SH-SY5Y (cell line): ENCODE measurements at regions not wholly inside any gene's neighbourhood (a gene's known extent, or its start where the extent isn't known, plus 50 kb on each side); places are given as distances from the start of the nearest gene placed in this dataset.

Source experiments
- GATA2 ChIP-seq: IDR thresholded peaks from 2 replicates; pipeline ENCODE4 v1.6.1; 2011; ENCODE audit warnings: mild to moderate bottlenecking, low read depth, low read length
- GATA3 ChIP-seq: IDR thresholded peaks from 2 replicates; pipeline ENCODE4 v1.6.1; 2011; ENCODE audit warnings: low read depth, mild to moderate bottlenecking, low read length, moderate library complexity

DNA sequence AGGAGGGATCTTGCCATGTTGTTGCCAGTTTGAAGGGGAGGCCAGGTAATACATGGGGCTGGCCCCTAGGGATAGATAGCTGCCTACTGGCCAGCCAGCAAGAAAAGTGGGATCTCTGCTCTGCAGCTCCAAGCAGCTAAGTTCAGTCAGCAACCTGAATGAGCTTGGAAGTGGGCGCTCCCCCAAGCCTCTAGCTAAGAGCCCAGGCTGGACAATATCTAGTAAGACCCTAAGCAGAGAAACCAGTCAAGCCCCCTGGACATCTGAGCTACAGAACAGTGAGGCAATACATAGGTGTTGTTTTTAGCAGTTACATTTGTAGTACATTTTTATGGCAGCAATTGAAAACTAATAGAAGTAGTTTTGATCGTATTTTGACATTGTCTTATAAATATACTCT lies 409.8 kb upstream of the SMIM21 start:
- TF ChIP-seq GATA3 = no peak
- no peak for TF ChIP-seq GATA2

DNA sequence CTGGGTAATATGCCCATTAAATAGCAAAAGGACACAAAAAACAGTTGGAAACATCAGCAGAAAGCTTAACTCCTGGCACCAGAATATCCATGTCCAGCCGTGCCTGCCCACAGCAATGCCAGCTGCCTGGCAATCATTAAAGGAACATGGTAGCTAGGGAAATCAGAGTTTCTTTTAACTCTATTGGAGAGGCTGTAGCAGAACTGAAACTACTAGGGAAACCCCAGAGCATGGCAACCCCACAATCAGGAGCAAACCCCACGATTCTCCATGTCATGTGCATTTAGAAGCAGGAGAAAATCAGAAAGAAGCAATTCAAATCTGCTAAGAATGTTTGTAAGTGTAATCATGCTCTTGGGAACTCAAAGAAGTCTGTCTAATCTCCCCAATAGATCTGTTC lies 409.0 kb upstream of the SMIM21 start:
- TF ChIP-seq GATA3 (no peak), GATA2 (no peak)

DNA sequence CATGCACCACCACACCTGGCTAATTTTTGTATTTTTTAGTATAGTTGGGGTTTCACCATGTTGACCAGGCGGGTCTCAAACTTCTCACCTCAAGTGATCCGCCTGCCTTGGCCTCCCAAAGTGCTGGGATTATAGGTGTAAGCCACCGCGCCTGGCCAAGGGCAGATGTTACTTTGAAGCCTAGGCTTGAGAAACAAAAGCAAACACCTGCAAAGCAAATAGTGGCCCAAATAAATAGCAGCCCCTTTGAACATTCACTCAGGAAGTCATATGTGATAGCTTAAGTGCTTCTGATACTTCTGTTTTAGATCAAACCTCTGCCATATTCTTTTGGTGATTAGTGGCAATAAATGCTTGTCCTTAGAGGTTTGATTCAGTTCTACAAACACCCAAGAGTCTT lies 404.5 kb upstream of the SMIM21 start:
- no peak for TF ChIP-seq GATA2
- no peak for TF ChIP-seq GATA3

- no peak for TF ChIP-seq GATA3
- no peak for TF ChIP-seq GATA2
Observed at GRCh38 chr18:75830828-75831227, 403.3 kb upstream of the SMIM21 start.

GRCh38 chr18:75829091-75829490 lies 401.6 kb upstream of the SMIM21 start:
- TF ChIP-seq GATA3 (no peak), GATA2 (no peak)

DNA sequence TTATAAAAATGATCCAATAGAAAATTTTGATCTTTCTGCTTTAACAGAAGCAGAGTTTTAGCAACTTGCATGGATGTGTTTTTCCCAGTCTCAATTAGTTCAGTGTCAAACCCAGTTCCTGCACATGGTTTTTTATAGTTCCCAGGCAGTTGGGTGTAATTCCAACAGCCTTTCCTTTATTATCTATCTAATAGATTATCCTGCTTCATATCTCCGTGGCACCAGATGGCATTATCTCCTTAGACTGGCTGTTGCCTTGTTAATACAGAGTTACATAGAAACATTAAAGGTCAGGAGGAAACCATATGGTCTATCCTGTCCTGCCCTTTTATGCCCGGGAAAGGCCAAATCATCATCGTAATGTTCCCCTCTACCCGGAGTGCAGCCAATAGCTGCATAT lies 400.9 kb upstream of the SMIM21 start:
- TF ChIP-seq GATA2 (peak; percentile 80), GATA3 (peak; percentile 91)

- no peak for TF ChIP-seq GATA2
- TF ChIP-seq GATA3 = no peak
Observed at GRCh38 chr18:75827751-75828287, 400.3 kb upstream of the SMIM21 start.

GRCh38 chr18:75824661-75825060 lies 397.2 kb upstream of the SMIM21 start:
- no peak for TF ChIP-seq GATA2

DNA sequence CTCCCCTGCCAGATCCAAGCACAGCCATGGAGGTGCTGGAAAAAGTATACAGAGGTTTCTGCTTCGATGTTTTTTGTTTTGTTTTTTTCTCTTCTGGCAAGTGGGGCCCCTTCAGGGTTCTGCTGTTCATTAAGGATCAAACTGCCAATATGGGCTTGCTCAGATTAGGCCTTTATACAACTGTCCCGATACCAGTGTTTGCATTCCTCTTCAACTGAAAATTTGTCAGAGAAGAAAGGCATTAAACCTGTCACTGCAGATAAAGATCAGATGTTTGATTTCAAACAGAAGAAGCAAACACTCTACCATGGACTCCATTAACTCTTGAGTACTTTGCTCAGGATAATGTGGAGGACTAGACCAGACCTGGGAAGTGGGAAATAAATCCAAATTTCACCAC lies 396.0 kb upstream of the SMIM21 start:
- TF ChIP-seq GATA2 (peak; percentile 92), GATA3 (peak; percentile 91)

DNA sequence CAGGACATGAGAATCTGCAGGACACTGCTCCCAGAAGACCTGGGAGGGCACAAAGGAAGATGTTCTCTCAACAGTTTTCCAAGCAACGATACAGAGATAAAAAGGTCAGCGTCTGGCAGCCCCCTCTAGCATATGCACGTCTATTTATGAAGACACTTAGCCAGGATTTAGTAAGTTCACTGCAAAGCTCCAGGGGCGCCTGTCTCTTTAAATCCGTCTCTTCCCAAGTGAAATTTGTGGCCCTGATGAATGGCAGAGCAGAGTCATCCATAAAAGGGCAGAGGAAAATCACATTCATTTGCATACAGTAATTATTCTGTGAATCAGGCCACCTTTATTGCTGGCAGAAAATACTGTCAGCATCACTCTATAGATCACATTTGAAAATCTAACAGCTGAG lies 390.9 kb upstream of the SMIM21 start:
- TF ChIP-seq GATA3 (no peak), GATA2 (no peak)

GRCh38 chr18:75815767-75816166 lies 388.3 kb upstream of the SMIM21 start:
- TF ChIP-seq GATA3 (no peak), GATA2 (no peak)

DNA sequence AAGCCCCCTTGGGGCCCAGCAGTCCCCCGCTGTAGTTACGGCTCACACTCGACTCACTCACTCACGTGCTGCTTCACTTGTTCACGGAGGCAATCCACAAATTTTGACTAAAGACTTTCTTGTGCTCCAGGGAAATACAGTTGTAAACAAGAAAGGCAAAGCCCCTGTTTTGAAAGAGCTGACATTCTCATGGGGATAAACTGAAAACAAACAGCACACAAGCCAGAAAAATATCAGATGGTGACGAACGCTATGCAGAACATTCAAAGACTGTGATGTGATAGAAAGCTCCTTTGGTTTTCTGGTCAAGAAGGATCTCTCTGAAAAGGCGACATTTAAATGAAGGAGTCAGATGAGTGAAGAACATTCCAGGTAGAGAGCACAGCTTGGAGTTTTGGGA lies 385.3 kb upstream of the SMIM21 start:
- TF ChIP-seq GATA2 (no peak), GATA3 (no peak)

DNA sequence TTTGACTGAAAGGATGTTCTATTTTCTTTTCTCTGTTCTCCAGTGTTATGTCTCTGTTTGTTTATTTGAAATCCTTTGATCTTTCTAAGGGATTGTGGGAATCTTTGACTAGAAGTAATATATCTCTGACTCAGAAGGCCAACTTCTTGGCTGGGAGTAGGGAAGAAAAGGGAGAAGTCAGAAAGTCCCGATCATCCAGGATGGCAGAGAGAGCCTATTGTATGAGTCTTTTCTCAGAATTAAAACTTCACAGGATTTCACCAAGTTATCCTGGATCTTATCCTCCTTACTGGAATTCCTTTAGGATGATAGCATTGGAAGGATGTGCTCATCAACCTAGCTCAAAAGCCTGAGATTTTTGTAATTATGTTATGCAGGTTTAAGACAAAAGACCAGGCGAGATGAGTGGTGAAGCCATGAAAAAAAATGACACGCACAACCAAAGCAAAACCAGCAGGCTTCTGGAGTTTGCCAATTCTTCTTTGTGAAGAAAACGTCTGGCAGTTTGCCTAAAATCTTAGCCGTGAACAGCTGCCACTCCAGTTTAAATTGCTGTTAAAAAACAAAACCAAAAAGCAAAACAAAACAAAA lies 383.6 kb upstream of the SMIM21 start:
- TF ChIP-seq GATA2 (no peak), GATA3 (no peak)

DNA sequence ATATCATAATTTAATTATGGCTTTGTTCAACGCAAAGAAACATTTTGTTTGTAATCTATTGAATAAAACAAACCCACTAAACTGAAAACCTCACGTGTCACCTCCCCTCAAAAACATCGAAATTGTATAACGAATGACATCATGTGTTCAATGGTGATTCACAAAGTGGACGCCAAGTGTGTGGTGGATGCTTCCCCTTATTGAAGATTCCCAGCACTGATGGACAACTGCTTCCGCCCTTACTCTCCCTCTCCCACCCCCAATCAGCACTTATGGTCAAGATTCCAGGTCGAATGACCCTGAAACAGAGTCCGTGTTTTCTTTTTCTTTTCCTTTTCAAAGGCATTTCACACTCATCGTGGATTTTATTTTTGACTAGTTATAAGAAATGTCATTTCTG lies 383.0 kb upstream of the SMIM21 start:
- TF ChIP-seq GATA3 = no peak
- TF ChIP-seq GATA2 = no peak

DNA sequence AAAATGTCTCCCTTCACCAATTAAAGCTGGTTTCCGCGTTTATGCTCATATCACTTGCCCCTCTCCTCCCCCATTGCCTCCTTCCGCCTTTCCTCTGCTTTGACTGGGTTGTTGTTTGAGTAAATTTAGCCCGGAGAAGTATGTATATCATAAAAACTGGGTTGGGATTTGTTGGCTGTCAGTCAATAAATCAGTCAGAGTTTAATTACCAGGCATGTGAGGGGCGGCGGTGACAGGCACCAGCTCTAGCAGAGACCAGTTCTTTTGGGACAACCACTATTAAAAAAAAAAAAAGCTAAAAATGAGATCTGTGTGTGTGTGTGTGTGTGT lies 382.4 kb upstream of the SMIM21 start:
- no peak for TF ChIP-seq GATA3
- no peak for TF ChIP-seq GATA2

DNA sequence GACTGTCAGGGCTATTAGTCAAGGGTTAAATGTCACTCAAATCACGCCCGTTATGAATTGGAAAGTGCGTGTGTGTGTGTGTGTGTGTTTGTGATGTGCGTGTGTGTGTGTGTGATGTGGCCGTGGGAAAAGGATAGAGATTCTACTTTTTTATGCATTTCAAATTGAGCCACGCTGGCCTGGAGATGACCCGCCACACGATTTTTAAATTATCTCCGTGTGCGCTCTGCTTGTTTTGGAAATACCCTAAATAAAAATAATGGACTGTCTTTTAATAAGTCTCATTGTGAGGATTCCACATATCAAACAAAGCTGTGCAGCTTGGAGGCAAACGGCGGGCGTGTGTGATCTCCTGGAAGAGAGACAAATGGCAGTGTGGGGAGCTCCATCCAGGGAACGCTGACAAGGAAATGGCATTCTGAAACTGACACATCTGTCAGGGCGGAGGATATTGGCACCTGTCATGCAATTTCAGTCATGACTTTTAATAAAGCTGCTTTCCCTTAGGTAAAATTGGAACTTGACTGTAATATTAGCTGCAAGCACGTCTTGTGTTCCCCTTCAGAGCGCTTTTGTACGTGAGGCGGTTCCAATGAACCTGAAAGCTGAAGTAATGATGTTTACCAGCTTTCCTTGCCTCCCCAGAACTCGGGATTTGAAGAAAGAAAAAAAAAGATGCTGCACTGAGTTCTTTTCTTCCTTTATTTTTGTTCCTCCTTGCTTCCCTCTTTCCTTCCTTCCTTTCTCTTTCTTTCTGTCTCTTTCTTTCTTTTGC lies 381.8 kb upstream of the SMIM21 start:
- TF ChIP-seq GATA2 (no peak), GATA3 (no peak)
